GM21786 (cell line): ENCODE measurements at regions not wholly inside any gene's neighbourhood (a gene's known extent, or its start where the extent isn't known, plus 50 kb on each side); places are given as distances from the start of the nearest gene placed in this dataset.

Experiments used
- ATAC-seq: cut with Tn5 transposase; IDR thresholded peaks from one replicate; pipeline ENCODE4 v1.9.1; 2021; ENCODE audit not compliant: unreplicated experiment

GRCh38 chr6:16978686-16979085 is 123.2 kb upstream of the STMND1 start:
- no peak for ATAC-seq

- ATAC-seq = no peak
Observed at GRCh38 chr6:16976385-16977183, 125.3 kb upstream of the STMND1 start.

GRCh38 chr6:16974704-16975359 is 127.0 kb upstream of the STMND1 start:
- no peak for ATAC-seq

GRCh38 chr6:16974387-16974673 is 127.5 kb upstream of the STMND1 start:
- ATAC-seq = no peak

- no peak for ATAC-seq
Observed at GRCh38 chr6:16973545-16974386, 128.1 kb upstream of the STMND1 start.

- no peak for ATAC-seq
Observed at GRCh38 chr6:16973051-16973450, 128.8 kb upstream of the STMND1 start.

GRCh38 chr6:16972535-16972934 is 129.3 kb upstream of the STMND1 start:
- no peak for ATAC-seq

- ATAC-seq = no peak
Observed at GRCh38 chr6:16969699-16970655, 131.9 kb upstream of the STMND1 start.

- ATAC-seq = no peak
Observed at GRCh38 chr6:16968101-16968500, 133.7 kb upstream of the STMND1 start.

GRCh38 chr6:16967470-16967817 is 134.4 kb upstream of the STMND1 start:
- ATAC-seq = no peak

GRCh38 chr6:16966791-16967469 is 134.9 kb upstream of the STMND1 start:
- no peak for ATAC-seq

- no peak for ATAC-seq
Observed at GRCh38 chr6:16965689-16966088, 136.2 kb upstream of the STMND1 start.

GRCh38 chr6:16964553-16965499 is 137.0 kb upstream of the STMND1 start:
- peak; percentile 80 for ATAC-seq

- no peak for ATAC-seq
Observed at GRCh38 chr6:16961577-16961976, 140.3 kb upstream of the STMND1 start.

GRCh38 chr6:16959789-16960188 is 142.1 kb upstream of the STMND1 start:
- no peak for ATAC-seq

GRCh38 chr6:16956361-16956760 is 145.5 kb upstream of the STMND1 start:
- ATAC-seq = no peak

GRCh38 chr6:16955899-16956298 is 146.0 kb upstream of the STMND1 start:
- no peak for ATAC-seq

GRCh38 chr6:16953905-16954304 is 147.9 kb upstream of the STMND1 start:
- no peak for ATAC-seq

GRCh38 chr6:16953446-16953845 is 148.4 kb upstream of the STMND1 start:
- ATAC-seq = no peak
